KMS-11 (cell line): ENCODE measurements at regions not wholly inside any gene's neighbourhood (a gene's known extent, or its start where the extent isn't known, plus 50 kb on each side); places are given as distances from the start of the nearest gene placed in this dataset.

Experiments used
- H2AFZ ChIP-seq: fragments of 200-600 bp; sonication (generic); 2 replicates; pipeline ENCODE4 v1.6.1; 2016; ENCODE audit warnings: antibody characterized with exemption, mixed run types, low read depth
- H3K27ac ChIP-seq: fragments of 200-600 bp; sonication (generic); 2 replicates; pipeline ENCODE4 v1.6.1; 2016; ENCODE audit warnings: mild to moderate bottlenecking, mixed run types
- H3K27me3 ChIP-seq: fragments of 200-600 bp; sonication (generic); 2 replicates; pipeline ENCODE4 v1.6.1; 2017; ENCODE audit warnings: mild to moderate bottlenecking, low read depth, mixed run types, moderate library complexity; ENCODE audit not compliant: insufficient read depth
- H3K36me3 ChIP-seq: fragments of 200-600 bp; sonication (generic); 2 replicates; pipeline ENCODE4 v1.6.1; 2017; ENCODE audit warnings: mild to moderate bottlenecking, mixed run types; ENCODE audit not compliant: insufficient read depth
- H3K4me1 ChIP-seq: fragments of 200-600 bp; sonication (generic); 2 replicates; pipeline ENCODE4 v1.6.1; 2016; ENCODE audit warnings: mild to moderate bottlenecking, low read depth, mixed run types; ENCODE audit not compliant: poor library complexity, severe bottlenecking
- H3K4me2 ChIP-seq: fragments of 200-600 bp; sonication (generic); 2 replicates; pipeline ENCODE4 v1.7.0; 2016; ENCODE audit warnings: mild to moderate bottlenecking, mixed run types
- H3K4me3 ChIP-seq: fragments of 200-600 bp; sonication (generic); IDR thresholded peaks from 2 replicates; pipeline ENCODE4 v1.6.1; 2017; ENCODE audit warnings: low read depth, low read length, mixed read lengths; ENCODE audit not compliant: insufficient read depth
- H3K79me2 ChIP-seq: fragments of 200-600 bp; sonication (generic); 2 replicates; pipeline ENCODE4 v1.6.1; 2016; ENCODE audit warnings: low read depth, mixed run types; ENCODE audit not compliant: insufficient read depth
- H3K9ac ChIP-seq: fragments of 200-600 bp; sonication (generic); 2 replicates; pipeline ENCODE4 v1.6.1; 2016; ENCODE audit warnings: mild to moderate bottlenecking, mixed run types
- H4K20me1 ChIP-seq: fragments of 200-600 bp; sonication (generic); 2 replicates; pipeline ENCODE4 v1.6.1; 2016; ENCODE audit warnings: mild to moderate bottlenecking, mixed run types; ENCODE audit not compliant: insufficient read depth
- TF ChIP-seq, protein P1 (sequence below): fragments of 200-600 bp; sonication (generic); conservative IDR thresholded peaks from 2 replicates; pipeline ENCODE4 v1.6.1; 2017; ENCODE audit warnings: low read depth, mild to moderate bottlenecking, antibody characterized with exemption, low read length, moderate library complexity, mixed read lengths

DNA sequence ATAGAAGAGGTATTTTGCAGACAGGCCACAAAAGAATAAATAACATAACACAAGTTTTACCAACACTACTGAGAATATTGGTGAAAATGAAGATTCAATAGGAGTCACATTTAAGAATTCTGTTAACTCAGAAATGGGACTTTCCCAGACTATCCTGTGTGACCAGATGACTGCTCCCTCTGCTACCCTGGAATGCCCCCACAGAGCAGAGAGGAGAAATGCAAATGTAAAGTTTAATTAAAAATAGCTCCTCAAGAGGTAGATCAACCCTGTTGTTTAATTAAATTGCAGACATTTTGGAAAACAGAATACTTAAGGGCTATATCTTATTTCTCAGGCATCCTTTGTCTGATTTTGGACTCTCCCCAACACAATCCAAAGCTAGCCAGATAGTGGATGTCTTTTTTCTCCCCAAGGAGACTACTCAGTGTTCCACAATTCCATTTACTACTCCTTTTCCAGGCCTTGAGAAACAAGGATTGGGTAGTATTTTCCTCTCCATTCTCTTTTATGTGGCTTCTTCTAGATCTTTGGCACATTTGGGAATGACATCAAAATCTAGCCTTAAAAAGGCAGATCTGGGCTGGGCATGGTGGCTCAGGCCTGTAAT is 104.7 kb upstream of the TSC22D1 start:
- Histone ChIP-seq H3K4me3 (no peak overlapping the region), H3K27ac (no peak overlapping the region), H3K79me2 (no peaks in the 10 kb centered on the region), H2AFZ (no peak overlapping the region), H3K9ac (no peak overlapping the region), H3K36me3 (no peaks in the 10 kb centered on the region), H3K4me2 (no peak overlapping the region), H3K27me3 (no peaks in the 10 kb centered on the region), H3K4me1 (no peaks in the 10 kb centered on the region), H4K20me1 (no peaks in the 10 kb centered on the region)
- TF ChIP-seq, protein P1, sequence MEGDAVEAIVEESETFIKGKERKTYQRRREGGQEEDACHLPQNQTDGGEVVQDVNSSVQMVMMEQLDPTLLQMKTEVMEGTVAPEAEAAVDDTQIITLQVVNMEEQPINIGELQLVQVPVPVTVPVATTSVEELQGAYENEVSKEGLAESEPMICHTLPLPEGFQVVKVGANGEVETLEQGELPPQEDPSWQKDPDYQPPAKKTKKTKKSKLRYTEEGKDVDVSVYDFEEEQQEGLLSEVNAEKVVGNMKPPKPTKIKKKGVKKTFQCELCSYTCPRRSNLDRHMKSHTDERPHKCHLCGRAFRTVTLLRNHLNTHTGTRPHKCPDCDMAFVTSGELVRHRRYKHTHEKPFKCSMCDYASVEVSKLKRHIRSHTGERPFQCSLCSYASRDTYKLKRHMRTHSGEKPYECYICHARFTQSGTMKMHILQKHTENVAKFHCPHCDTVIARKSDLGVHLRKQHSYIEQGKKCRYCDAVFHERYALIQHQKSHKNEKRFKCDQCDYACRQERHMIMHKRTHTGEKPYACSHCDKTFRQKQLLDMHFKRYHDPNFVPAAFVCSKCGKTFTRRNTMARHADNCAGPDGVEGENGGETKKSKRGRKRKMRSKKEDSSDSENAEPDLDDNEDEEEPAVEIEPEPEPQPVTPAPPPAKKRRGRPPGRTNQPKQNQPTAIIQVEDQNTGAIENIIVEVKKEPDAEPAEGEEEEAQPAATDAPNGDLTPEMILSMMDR: no peak

DNA sequence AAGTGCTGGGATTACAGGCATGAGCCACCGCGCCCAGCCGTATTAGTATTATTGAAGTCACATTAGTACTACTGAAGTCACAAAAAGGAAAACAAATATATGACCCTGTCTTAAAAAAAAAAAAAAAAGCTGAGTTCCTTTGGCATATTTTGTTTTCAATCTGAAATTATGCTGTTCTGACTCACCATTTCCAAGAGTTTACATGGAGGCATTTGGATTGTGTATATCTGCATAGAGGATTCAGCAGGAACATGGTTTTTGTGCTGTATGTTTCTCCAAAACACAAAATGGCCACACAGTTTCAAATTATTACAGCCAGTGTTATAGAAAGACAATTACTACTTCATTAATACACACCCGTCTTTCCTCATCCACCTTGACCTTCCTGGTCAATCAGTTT is 103.5 kb upstream of the TSC22D1 start:
- no peaks in the 10 kb centered on the region for H4K20me1 ChIP-seq
- no peaks in the 10 kb centered on the region for H3K4me1 ChIP-seq
- H3K9ac ChIP-seq: no peak overlapping the region
- H3K27ac ChIP-seq: no peak overlapping the region
- no peaks in the 10 kb centered on the region for H3K79me2 ChIP-seq
- TF ChIP-seq, protein P1: no peak
- no peak overlapping the region for H3K4me2 ChIP-seq
- H3K36me3 ChIP-seq: no peaks in the 10 kb centered on the region
- no peaks in the 10 kb centered on the region for H3K27me3 ChIP-seq
- H2AFZ ChIP-seq: no peak overlapping the region
- no peak overlapping the region for H3K4me3 ChIP-seq

- H3K36me3 ChIP-seq: no peaks in the 10 kb centered on the region
- H2AFZ ChIP-seq: no peak overlapping the region
- no peak overlapping the region for H3K27ac ChIP-seq
- H3K9ac ChIP-seq: no peak overlapping the region
- H3K4me2 ChIP-seq: no peak overlapping the region
- H3K27me3 ChIP-seq: no peaks in the 10 kb centered on the region
- TF ChIP-seq, protein P1: no peak
- no peaks in the 10 kb centered on the region for H3K79me2 ChIP-seq
- no peaks in the 10 kb centered on the region for H4K20me1 ChIP-seq
- H3K4me3 ChIP-seq: no peak overlapping the region
- H3K4me1 ChIP-seq: no peaks in the 10 kb centered on the region
These were observed 102.1 kb upstream of the TSC22D1 start for GRCh38 chr13:44678197-44678596.

GRCh38 chr13:44676534-44676933 is 100.4 kb upstream of the TSC22D1 start:
- Histone ChIP-seq H3K9ac (no peak overlapping the region), H4K20me1 (no peaks in the 10 kb centered on the region), H3K4me2 (no peak overlapping the region), H2AFZ (no peak overlapping the region), H3K4me3 (no peak overlapping the region), H3K36me3 (no peaks in the 10 kb centered on the region), H3K4me1 (no peaks in the 10 kb centered on the region), H3K79me2 (no peaks in the 10 kb centered on the region), H3K27me3 (no peaks in the 10 kb centered on the region), H3K27ac (no peak overlapping the region)
- TF ChIP-seq, protein P1: no peak
